22Rv1 (cell line): ENCODE measurements at regions not wholly inside any gene's neighbourhood (a gene's known extent, or its start where the extent isn't known, plus 50 kb on each side); places are given as distances from the start of the nearest gene placed in this dataset.

ENCODE experiments used
- ZFX ChIP-seq: fragments of 450-650 bp; IDR thresholded peaks from 2 replicates; pipeline ENCODE4 v1.6.1; 2017; ENCODE audit warnings: antibody characterized with exemption, borderline replicate concordance
- TF ChIP-seq, protein P1 (sequence below): fragments of 450-650 bp; IDR thresholded peaks from 2 replicates; pipeline ENCODE4 v1.5.1; 2017; ENCODE audit warnings: mild to moderate bottlenecking

- TF ChIP-seq, protein P1, sequence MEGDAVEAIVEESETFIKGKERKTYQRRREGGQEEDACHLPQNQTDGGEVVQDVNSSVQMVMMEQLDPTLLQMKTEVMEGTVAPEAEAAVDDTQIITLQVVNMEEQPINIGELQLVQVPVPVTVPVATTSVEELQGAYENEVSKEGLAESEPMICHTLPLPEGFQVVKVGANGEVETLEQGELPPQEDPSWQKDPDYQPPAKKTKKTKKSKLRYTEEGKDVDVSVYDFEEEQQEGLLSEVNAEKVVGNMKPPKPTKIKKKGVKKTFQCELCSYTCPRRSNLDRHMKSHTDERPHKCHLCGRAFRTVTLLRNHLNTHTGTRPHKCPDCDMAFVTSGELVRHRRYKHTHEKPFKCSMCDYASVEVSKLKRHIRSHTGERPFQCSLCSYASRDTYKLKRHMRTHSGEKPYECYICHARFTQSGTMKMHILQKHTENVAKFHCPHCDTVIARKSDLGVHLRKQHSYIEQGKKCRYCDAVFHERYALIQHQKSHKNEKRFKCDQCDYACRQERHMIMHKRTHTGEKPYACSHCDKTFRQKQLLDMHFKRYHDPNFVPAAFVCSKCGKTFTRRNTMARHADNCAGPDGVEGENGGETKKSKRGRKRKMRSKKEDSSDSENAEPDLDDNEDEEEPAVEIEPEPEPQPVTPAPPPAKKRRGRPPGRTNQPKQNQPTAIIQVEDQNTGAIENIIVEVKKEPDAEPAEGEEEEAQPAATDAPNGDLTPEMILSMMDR, result no peak
- TF ChIP-seq ZFX, result no peak
Measured at GRCh38 chr6:14689639-14690038, 556.2 kb upstream of the JARID2 start.
